C4-2B (cell line): ENCODE measurements at regions not wholly inside any gene's neighbourhood (a gene's known extent, or its start where the extent isn't known, plus 50 kb on each side); places are given as distances from the start of the nearest gene placed in this dataset.

Source experiments
- H3K27ac ChIP-seq: fragments of 450-650 bp; 2 replicates; pipeline ENCODE4 v1.5.1; 2017
- ZFX ChIP-seq: fragments of 450-650 bp; IDR thresholded peaks from 2 replicates; pipeline ENCODE4 v1.6.1; 2017
- TF ChIP-seq, protein P1 (sequence below): fragments of 450-650 bp; conservative IDR thresholded peaks from 2 replicates; pipeline ENCODE4 v1.5.1; 2017; ENCODE audit warnings: mild to moderate bottlenecking

DNA sequence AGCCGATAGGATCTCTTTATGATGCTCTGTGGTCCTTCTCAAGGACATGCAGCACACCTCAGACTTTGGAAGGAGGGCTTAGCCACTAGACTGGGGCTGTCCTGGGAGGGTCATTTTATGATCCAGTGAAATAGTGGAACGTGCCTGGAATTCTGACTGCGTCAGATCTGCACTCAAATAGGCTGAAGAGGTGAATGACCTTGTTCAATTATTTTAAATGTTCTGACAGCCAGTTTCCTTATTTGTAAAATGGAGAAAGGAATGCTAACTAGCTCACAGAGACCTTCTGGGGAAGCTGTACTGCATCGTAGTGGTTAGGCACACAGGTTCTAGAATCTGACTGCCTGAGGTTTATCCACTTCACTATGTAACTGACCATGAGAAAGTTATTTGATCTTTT is 587.5 kb downstream of the MAFB start:
- TF ChIP-seq ZFX = no peak
- TF ChIP-seq, protein P1, sequence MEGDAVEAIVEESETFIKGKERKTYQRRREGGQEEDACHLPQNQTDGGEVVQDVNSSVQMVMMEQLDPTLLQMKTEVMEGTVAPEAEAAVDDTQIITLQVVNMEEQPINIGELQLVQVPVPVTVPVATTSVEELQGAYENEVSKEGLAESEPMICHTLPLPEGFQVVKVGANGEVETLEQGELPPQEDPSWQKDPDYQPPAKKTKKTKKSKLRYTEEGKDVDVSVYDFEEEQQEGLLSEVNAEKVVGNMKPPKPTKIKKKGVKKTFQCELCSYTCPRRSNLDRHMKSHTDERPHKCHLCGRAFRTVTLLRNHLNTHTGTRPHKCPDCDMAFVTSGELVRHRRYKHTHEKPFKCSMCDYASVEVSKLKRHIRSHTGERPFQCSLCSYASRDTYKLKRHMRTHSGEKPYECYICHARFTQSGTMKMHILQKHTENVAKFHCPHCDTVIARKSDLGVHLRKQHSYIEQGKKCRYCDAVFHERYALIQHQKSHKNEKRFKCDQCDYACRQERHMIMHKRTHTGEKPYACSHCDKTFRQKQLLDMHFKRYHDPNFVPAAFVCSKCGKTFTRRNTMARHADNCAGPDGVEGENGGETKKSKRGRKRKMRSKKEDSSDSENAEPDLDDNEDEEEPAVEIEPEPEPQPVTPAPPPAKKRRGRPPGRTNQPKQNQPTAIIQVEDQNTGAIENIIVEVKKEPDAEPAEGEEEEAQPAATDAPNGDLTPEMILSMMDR = no peak

DNA sequence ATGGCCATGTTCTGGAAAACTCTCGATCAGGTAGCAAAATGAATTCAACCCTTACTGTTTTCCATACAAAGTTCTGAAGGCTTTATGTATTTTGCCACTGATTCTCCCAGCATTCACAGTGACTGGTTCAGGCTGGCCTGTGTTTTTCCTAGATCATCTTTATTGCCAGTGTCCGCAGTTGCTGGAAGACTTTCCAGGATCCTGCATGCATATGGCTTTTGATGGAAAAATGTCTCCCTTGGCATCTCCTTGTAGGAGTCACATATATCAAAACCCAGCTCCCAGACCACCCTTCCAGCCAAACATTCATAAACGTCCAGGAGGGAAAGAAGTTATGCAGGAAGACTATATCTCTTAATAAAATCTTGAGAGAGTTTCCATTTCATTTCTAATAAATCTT is 588.8 kb downstream of the MAFB start:
- TF ChIP-seq, protein P1 = no peak
- no peak for TF ChIP-seq ZFX
- H3K27ac ChIP-seq = no peak overlapping the region

More for the DNA sequence above, 587.5 kb downstream of the MAFB start:
- H3K27ac ChIP-seq = no peak overlapping the region

DNA sequence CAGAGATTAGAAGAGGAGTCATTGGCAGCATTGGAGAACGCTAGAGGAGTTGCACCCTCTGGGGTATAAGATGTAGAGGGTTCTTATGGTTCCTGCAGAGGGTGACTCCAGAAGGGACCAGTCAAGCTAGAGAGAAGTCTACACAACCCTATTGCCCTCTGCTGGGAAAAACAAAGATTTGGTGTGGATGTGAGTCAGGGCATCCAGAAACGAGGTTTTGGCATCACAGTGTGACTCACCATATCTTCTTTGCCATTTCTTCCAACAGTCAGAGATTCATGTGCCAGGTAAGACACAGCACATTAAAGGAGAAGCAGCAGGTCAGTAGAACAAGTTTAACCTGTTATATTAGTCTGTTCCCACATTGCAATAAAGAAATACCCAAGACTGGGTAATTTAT is 598.8 kb downstream of the MAFB start:
- TF ChIP-seq ZFX = no peak
- TF ChIP-seq, protein P1 = no peak; the same call in 1 of the 2 replicates

DNA sequence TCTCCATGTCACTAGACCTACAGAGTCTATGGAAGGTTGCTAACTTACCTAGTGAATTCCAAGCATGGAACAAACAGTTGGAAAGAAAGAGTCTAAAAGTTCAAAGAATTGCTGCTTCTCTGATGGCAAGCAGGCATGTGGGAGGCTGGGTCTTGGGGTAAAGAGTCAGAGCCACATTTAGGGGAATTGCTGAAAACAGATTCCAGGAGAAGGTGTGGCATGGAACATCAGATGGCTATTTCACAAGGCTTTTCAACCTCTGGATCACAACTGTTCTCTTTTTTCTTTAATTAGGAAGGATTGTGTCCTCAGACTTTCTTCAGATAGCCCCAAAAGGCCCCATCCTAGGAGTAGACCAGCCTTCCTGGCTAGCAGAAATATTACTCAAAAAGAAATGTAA is 601.5 kb downstream of the MAFB start:
- TF ChIP-seq, protein P1 = no peak
- no peak for TF ChIP-seq ZFX
- no peak overlapping the region for H3K27ac ChIP-seq

More for the DNA sequence above, 598.8 kb downstream of the MAFB start:
- H3K27ac ChIP-seq = no peak overlapping the region

DNA sequence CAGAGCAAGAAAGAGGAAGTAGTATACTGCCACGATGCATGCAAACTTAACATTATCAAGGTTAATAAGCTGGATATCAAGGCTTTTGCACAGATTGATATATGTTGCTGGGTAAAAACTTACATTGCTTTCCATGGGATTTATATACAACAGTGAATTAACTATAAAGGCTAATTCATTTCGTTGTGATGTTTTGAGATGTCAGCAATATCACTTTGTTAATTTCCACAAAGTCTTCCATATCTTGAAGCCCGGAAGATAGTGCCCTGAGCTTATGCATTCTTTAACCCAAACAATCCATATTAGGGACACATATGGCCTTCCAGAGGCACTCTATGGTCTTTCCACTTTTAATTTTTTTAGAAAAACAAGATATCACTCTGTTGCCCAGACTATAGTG is 603.5 kb downstream of the MAFB start:
- TF ChIP-seq, protein P1 = no peak
- no peak for TF ChIP-seq ZFX
- no peak overlapping the region for H3K27ac ChIP-seq

DNA sequence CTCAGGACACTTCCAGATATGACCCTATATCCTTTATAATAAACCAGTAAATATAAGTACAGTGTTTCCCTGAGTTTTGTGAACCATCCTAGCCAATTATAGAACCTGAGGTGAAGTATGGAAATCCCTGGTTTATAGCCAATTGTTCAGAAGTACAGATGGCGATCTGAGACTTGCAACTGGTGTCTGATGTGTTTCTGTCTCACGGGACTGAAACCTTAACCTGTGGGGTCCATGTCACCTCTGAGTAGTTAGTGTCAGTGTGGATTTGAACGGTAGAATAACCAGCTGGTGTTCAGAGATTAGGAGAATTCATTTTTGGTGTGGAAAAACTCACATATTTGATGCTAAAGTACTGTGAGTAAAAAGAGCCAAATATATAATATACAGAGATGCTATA is 606.6 kb downstream of the MAFB start:
- TF ChIP-seq ZFX = no peak
- TF ChIP-seq, protein P1 = no peak
- no peak overlapping the region for H3K27ac ChIP-seq

DNA sequence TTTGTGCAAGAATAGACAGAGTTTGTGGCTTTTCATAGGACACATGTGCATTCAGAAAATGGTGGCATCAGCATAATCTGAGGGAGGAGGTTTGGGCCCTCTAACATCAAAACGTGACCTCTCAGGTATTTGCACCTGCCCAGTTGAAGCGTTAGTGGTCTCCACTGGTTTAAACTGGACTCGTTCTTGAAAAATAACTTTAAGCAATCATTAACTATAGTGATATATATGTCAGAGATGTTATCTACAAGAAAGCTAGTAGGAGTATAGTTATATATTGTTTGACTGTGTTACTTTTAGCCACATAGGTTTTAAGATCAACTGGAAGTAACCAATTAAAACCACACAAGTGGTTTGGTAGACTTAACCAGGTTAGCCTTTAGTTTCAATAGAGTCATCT is 607.4 kb downstream of the MAFB start:
- H3K27ac ChIP-seq = no peak overlapping the region
- TF ChIP-seq ZFX = no peak
- TF ChIP-seq, protein P1 = no peak
